Mesendoderm (in vitro differentiated cells): ENCODE measurements at regions not wholly inside any gene's neighbourhood (a gene's known extent, or its start where the extent isn't known, plus 50 kb on each side); places are given as distances from the start of the nearest gene placed in this dataset.

ENCODE experiments used
- DNase-seq: peaks from one replicate; pipeline ENCODE4 v3.0.0; 2013
- H2AK5ac ChIP-seq: 2 replicates; pipeline ENCODE4 v1.6.1; 2013; ENCODE audit warnings: low read length, inconsistent platforms
- H2BK120ac ChIP-seq: 2 replicates; pipeline ENCODE4 v1.6.1; 2013; ENCODE audit warnings: low read depth, mild to moderate bottlenecking, low read length, moderate library complexity, mixed read lengths
- H2BK15ac ChIP-seq: replicated peaks from 2 replicates; pipeline ENCODE4 v1.6.1; 2013; ENCODE audit warnings: low read depth, mild to moderate bottlenecking, moderate library complexity
- H2BK5ac ChIP-seq: 2 replicates; pipeline ENCODE4 v1.6.1; 2013; ENCODE audit warnings: low read length, inconsistent platforms
- H3K18ac ChIP-seq: 2 replicates; pipeline ENCODE4 v1.6.1; 2013; ENCODE audit warnings: mild to moderate bottlenecking, low read length, mixed read lengths
- H3K23ac ChIP-seq: one replicate; pipeline ENCODE4 v1.6.1; 2013; ENCODE audit warnings: low read length
- H3K27ac ChIP-seq: 2 replicates; pipeline ENCODE4 v1.5.1; 2013; ENCODE audit warnings: low read depth, mild to moderate bottlenecking, inconsistent platforms, low read length, moderate library complexity
- H3K27me3 ChIP-seq: 2 replicates; pipeline ENCODE4 v1.6.1; 2013; ENCODE audit warnings: low read length, control low read depth, mild to moderate bottlenecking, inconsistent platforms; ENCODE audit not compliant: insufficient read depth, poor library complexity
- H3K36me3 ChIP-seq: 2 replicates; pipeline ENCODE4 v1.6.1; 2013; ENCODE audit warnings: low read length, inconsistent platforms; ENCODE audit not compliant: control insufficient read depth, insufficient read depth
- H3K4ac ChIP-seq: one replicate; pipeline ENCODE4 v1.6.1; 2013; ENCODE audit warnings: low read depth, mild to moderate bottlenecking, low read length, moderate library complexity
- H3K4me1 ChIP-seq: 2 replicates; pipeline ENCODE4 v1.6.1; 2013; ENCODE audit warnings: low read depth, low read length, inconsistent platforms; ENCODE audit not compliant: control insufficient read depth
- H3K4me2 ChIP-seq: 2 replicates; pipeline ENCODE4 v1.6.1; 2013; ENCODE audit warnings: low read length
- H3K4me3 ChIP-seq: 2 replicates; pipeline ENCODE4 v1.5.1; 2013; ENCODE audit warnings: mild to moderate bottlenecking, low read length
- H3K56ac ChIP-seq: one replicate; pipeline ENCODE4 v1.6.1; 2013; ENCODE audit warnings: low read length
- H3K79me1 ChIP-seq: 2 replicates; pipeline ENCODE4 v1.6.1; 2013; ENCODE audit warnings: low read length, inconsistent platforms
- H3K79me2 ChIP-seq: 2 replicates; pipeline ENCODE4 v1.6.1; 2013; ENCODE audit warnings: mild to moderate bottlenecking, low read length; ENCODE audit not compliant: control insufficient read depth, insufficient read depth
- H3K9ac ChIP-seq: 2 replicates; pipeline ENCODE4 v1.6.1; 2013; ENCODE audit warnings: low read length, inconsistent platforms
- H4K5ac ChIP-seq: one replicate; pipeline ENCODE4 v1.6.1; 2013; ENCODE audit warnings: low read length
- H4K8ac ChIP-seq: one replicate; pipeline ENCODE4 v1.6.1; 2013; ENCODE audit warnings: low read depth, mild to moderate bottlenecking, control low read depth, low read length, moderate library complexity
- WGBS: extraction: QIAGEN DNeasy Blood & Tissue Kit; methylation state at CpG from one replicate; pipeline ENCODE4 v1.1.7; 2013; ENCODE audit warnings: low lambda C conversion rate, missing lambda C conversion rate; ENCODE audit not compliant: insufficient coverage; ENCODE audit errors: extremely low coverage; 5-methylcytosine and 5-hydroxymethylcytosine counted together

- Histone ChIP-seq H3K18ac (no peak overlapping the region), H4K8ac (no peak overlapping the region), H3K27ac (no peak overlapping the region), H3K4me1 (no peaks in the 10 kb centered on the region), H3K4me3 (no peak overlapping the region), H2BK15ac (no peak overlapping the region), H3K36me3 (no peaks in the 10 kb centered on the region), H3K9ac (no peak overlapping the region), H2BK120ac (no peak overlapping the region), H3K4me2 (no peak overlapping the region), H3K4ac (no peak overlapping the region), H3K27me3 (no peaks in the 10 kb centered on the region), H3K23ac (no peak overlapping the region), H2BK5ac (no peak overlapping the region), H3K79me2 (no peaks in the 10 kb centered on the region), H3K56ac (no peak overlapping the region), H4K5ac (no peak overlapping the region), H2AK5ac (no peak overlapping the region), H3K79me1 (no peaks in the 10 kb centered on the region)
- DNase-seq = no peak
- WGBS = no CpG with 5 or more reads among the region's 1 CpG
These were observed 235.9 kb downstream of the SOX2 start for GRCh38 chr3:181947606-181948005.

- Histone ChIP-seq H2BK15ac (no peak overlapping the region), H3K4me2 (no peak overlapping the region), H3K36me3 (no peaks in the 10 kb centered on the region), H2BK5ac (no peak overlapping the region), H3K9ac (no peak overlapping the region), H2AK5ac (no peak overlapping the region), H3K27ac (no peak overlapping the region), H3K4me3 (no peak overlapping the region), H3K56ac (no peak overlapping the region), H2BK120ac (no peak overlapping the region), H3K23ac (no peak overlapping the region), H3K4me1 (no peaks in the 10 kb centered on the region), H3K79me1 (no peaks in the 10 kb centered on the region), H3K4ac (no peak overlapping the region), H4K8ac (no peak overlapping the region), H3K18ac (no peak overlapping the region), H3K27me3 (no peaks in the 10 kb centered on the region), H3K79me2 (no peaks in the 10 kb centered on the region), H4K5ac (no peak overlapping the region)
- DNase-seq = peak; percentile 45
- no CpG with 5 or more reads among the region's 2 CpGs for WGBS
These were observed 236.6 kb downstream of the SOX2 start for GRCh38 chr3:181948286-181948685.

GRCh38 chr3:181952221-181952620 is 240.5 kb downstream of the SOX2 start:
- Histone ChIP-seq H3K18ac (no peak overlapping the region), H3K56ac (no peak overlapping the region), H3K36me3 (no peaks in the 10 kb centered on the region), H3K4ac (no peak overlapping the region), H3K27me3 (no peaks in the 10 kb centered on the region), H2BK15ac (no peak overlapping the region), H4K8ac (no peak overlapping the region), H4K5ac (no peak overlapping the region), H3K23ac (no peak overlapping the region), H3K79me2 (no peaks in the 10 kb centered on the region), H3K79me1 (no peaks in the 10 kb centered on the region), H2BK5ac (no peak overlapping the region), H2AK5ac (no peak overlapping the region), H3K4me3 (no peak overlapping the region), H3K9ac (no peak overlapping the region), H3K4me1 (no peaks in the 10 kb centered on the region), H3K27ac (no peak overlapping the region), H3K4me2 (no peak overlapping the region), H2BK120ac (no peak overlapping the region)
- WGBS = no CpG with 5 or more reads among the region's 5 CpGs
- DNase-seq = no peak

GRCh38 chr3:181952929-181953328 is 241.2 kb downstream of the SOX2 start:
- no peaks in the 10 kb centered on the region for H3K36me3 ChIP-seq
- H3K79me1 ChIP-seq = no peaks in the 10 kb centered on the region
- H3K4ac ChIP-seq = no peak overlapping the region
- WGBS = no CpG with 5 or more reads among the region's 4 CpGs
- H3K18ac ChIP-seq = no peak overlapping the region
- DNase-seq = no peak
- H3K4me3 ChIP-seq = no peak overlapping the region
- no peak overlapping the region for H2BK5ac ChIP-seq
- H3K4me1 ChIP-seq = no peaks in the 10 kb centered on the region
- H3K27ac ChIP-seq = no peak overlapping the region
- H3K27me3 ChIP-seq = no peaks in the 10 kb centered on the region
- no peak overlapping the region for H3K4me2 ChIP-seq
- H2BK120ac ChIP-seq = no peak overlapping the region
- no peak overlapping the region for H2BK15ac ChIP-seq
- H3K79me2 ChIP-seq = no peaks in the 10 kb centered on the region
- H3K9ac ChIP-seq = no peak overlapping the region
- H3K23ac ChIP-seq = no peak overlapping the region
- H4K5ac ChIP-seq = no peak overlapping the region
- no peak overlapping the region for H3K56ac ChIP-seq
- H4K8ac ChIP-seq = no peak overlapping the region
- no peak overlapping the region for H2AK5ac ChIP-seq

- H3K18ac ChIP-seq = no peak overlapping the region
- no peaks in the 10 kb centered on the region for H3K27me3 ChIP-seq
- H2BK120ac ChIP-seq = no peak overlapping the region
- H3K23ac ChIP-seq = no peak overlapping the region
- no peak overlapping the region for H3K9ac ChIP-seq
- H2AK5ac ChIP-seq = no peak overlapping the region
- no peak overlapping the region for H2BK15ac ChIP-seq
- DNase-seq = no peak
- no peak overlapping the region for H3K56ac ChIP-seq
- H3K4me2 ChIP-seq = no peak overlapping the region
- no peak overlapping the region for H4K5ac ChIP-seq
- no CpG with 5 or more reads among the region's 2 CpGs for WGBS
- H3K4ac ChIP-seq = no peak overlapping the region
- no peaks in the 10 kb centered on the region for H3K79me2 ChIP-seq
- no peaks in the 10 kb centered on the region for H3K79me1 ChIP-seq
- H2BK5ac ChIP-seq = no peak overlapping the region
- no peaks in the 10 kb centered on the region for H3K4me1 ChIP-seq
- no peak overlapping the region for H3K4me3 ChIP-seq
- no peak overlapping the region for H4K8ac ChIP-seq
- H3K36me3 ChIP-seq = no peaks in the 10 kb centered on the region
- no peak overlapping the region for H3K27ac ChIP-seq
These were observed 243.8 kb downstream of the SOX2 start for GRCh38 chr3:181955566-181955965.

GRCh38 chr3:181956122-181956521 is 244.4 kb downstream of the SOX2 start:
- WGBS = no CpG with 5 or more reads among the region's 5 CpGs
- Histone ChIP-seq H3K27me3 (no peaks in the 10 kb centered on the region), H3K23ac (no peak overlapping the region), H3K4me3 (no peak overlapping the region), H3K18ac (no peak overlapping the region), H2BK15ac (no peak overlapping the region), H2AK5ac (no peak overlapping the region), H2BK5ac (no peak overlapping the region), H3K27ac (no peak overlapping the region), H3K4me1 (no peaks in the 10 kb centered on the region), H3K79me1 (no peaks in the 10 kb centered on the region), H3K36me3 (no peaks in the 10 kb centered on the region), H4K5ac (no peak overlapping the region), H3K9ac (no peak overlapping the region), H3K56ac (no peak overlapping the region), H3K79me2 (no peaks in the 10 kb centered on the region), H3K4me2 (no peak overlapping the region), H2BK120ac (no peak overlapping the region), H3K4ac (no peak overlapping the region), H4K8ac (no peak overlapping the region)
- no peak for DNase-seq
